Activated CD8-positive, alpha-beta T cell treated with anti-CD3 and anti-CD28 coated beads for 36 hours (primary cell): ENCODE measurements at regions not wholly inside any gene's neighbourhood (a gene's known extent, or its start where the extent isn't known, plus 50 kb on each side); places are given as distances from the start of the nearest gene placed in this dataset.

ENCODE experiments used
- ATAC-seq: fragments of 200-7000 bp; cut with Tn5 transposase; one replicate; pipeline ENCODE4 v1.10.0; 2021; ENCODE audit warnings: mild to moderate bottlenecking, moderate library complexity
- CTCF ChIA-PET: fragments of 350-600 bp; sonication (Branson Sonifier 250); formaldehyde crosslinking; loops from one replicate; lab custom pipeline; 2021; ENCODE audit warnings: antibody characterized with exemption; lab: Charles Lee
- POLR2A ChIA-PET: fragments of 350-600 bp; sonication (Branson Sonifier 250); formaldehyde crosslinking; loops from one replicate; lab custom pipeline; 2021; ENCODE audit warnings: antibody characterized with exemption; lab: Charles Lee
- DNase-seq: peaks from one replicate; pipeline ENCODE4 v3.0.0-alpha.2; 2020
- H3K27ac Mint-ChIP-seq: one replicate; pipeline ENCODE4 v1.8.0; 2021; ENCODE audit warnings: mild to moderate bottlenecking, mixed read lengths
- H3K27me3 Mint-ChIP-seq: one replicate; pipeline ENCODE4 v1.8.0; 2021; ENCODE audit warnings: mixed read lengths
- H3K36me3 Mint-ChIP-seq: one replicate; pipeline ENCODE4 v1.8.0; 2021; ENCODE audit warnings: low read depth, mixed read lengths
- H3K4me1 Mint-ChIP-seq: one replicate; pipeline ENCODE4 v1.8.0; 2021; ENCODE audit warnings: low read depth, mixed read lengths
- H3K4me3 Mint-ChIP-seq: one replicate; pipeline ENCODE4 v1.8.0; 2021; ENCODE audit warnings: mild to moderate bottlenecking, moderate library complexity, mixed read lengths
- H3K9me3 Mint-ChIP-seq: one replicate; pipeline ENCODE4 v1.8.0; 2021; ENCODE audit warnings: mixed read lengths
- intact Hi-C: fragments of 100-400 bp; cut with micrococcal nuclease; formaldehyde crosslinking; loops from one replicate; pipeline ENCODE4 v1.10.0; 2022
- TF ChIP-seq, protein P1 (sequence below): fragments of 200-600 bp; IDR thresholded peaks from one replicate; pipeline ENCODE4 v1.8.0; 2022; ENCODE audit warnings: antibody characterized with exemption, mild to moderate bottlenecking

DNA sequence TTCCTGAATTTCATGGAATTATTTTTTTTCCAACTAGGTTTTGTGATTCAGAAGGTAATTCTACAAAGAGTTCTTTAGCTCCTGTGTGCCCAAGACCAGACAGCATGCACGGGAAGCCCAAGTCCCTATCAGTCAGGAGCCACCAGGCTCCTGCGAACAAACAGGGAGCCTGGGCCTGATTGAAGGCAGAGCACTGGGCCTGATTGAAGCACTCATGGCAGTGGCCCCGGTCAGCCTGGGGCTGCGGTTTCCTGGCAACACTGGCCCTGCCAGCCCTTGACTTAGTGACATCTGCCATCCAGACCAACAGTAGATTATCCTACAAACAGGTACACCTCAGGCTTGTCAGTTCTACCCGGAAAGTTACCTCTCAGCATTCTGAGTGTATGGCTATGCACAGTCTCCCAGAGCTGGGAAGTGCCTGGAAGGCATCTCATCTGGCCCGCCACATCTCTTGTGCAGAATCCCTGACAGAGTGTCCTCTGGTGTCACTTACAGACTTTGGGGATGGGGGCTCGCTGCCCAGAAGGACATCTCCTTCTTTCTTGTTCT lies 133.8 kb downstream of the VEGFA start:
- intact Hi-C loops = no loop called here
- no peak for ATAC-seq
- CTCF ChIA-PET = no interaction called here
- POLR2A ChIA-PET = no interaction called here
- peaks cover 5% of the 10 kb centered on the region for H3K4me1 Mint-ChIP-seq
- TF ChIP-seq, protein P1, sequence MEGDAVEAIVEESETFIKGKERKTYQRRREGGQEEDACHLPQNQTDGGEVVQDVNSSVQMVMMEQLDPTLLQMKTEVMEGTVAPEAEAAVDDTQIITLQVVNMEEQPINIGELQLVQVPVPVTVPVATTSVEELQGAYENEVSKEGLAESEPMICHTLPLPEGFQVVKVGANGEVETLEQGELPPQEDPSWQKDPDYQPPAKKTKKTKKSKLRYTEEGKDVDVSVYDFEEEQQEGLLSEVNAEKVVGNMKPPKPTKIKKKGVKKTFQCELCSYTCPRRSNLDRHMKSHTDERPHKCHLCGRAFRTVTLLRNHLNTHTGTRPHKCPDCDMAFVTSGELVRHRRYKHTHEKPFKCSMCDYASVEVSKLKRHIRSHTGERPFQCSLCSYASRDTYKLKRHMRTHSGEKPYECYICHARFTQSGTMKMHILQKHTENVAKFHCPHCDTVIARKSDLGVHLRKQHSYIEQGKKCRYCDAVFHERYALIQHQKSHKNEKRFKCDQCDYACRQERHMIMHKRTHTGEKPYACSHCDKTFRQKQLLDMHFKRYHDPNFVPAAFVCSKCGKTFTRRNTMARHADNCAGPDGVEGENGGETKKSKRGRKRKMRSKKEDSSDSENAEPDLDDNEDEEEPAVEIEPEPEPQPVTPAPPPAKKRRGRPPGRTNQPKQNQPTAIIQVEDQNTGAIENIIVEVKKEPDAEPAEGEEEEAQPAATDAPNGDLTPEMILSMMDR = no peak
- no peak overlapping the region for H3K27ac Mint-ChIP-seq
- no peaks in the 10 kb centered on the region for H3K27me3 Mint-ChIP-seq
- DNase-seq = no peak
- H3K36me3 Mint-ChIP-seq = no peaks in the 10 kb centered on the region
- H3K4me3 Mint-ChIP-seq = no peak overlapping the region
- H3K9me3 Mint-ChIP-seq = no peaks in the 10 kb centered on the region

DNA sequence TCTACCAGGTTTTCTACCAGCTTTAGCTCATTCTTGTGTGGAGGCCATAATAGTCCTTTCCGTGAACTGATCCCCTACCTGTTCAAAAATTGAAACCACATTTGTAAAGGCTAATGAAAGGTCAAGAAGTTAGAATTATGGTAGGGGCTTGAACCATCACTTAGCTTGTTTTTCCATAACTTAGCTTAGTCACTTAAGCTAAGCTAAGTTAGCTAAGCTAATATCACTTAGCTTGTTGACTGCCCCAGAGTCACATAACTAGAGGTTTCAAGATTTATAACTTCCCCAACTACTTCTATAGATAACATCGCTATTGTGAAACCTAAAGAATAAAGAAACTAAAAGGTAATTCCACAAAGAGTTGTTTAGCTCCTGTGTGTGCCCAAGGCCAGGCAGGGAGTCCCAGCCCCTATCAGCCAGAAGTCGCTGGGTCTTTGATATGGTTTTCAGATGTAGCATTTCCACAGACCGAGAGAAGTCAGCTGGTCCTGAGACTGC lies 131.8 kb downstream of the VEGFA start:
- ATAC-seq = peak; percentile 17
- no peak overlapping the region for H3K27ac Mint-ChIP-seq
- intact Hi-C loops = no loop called here

GRCh38 chr6:43900916-43901732 lies 131.1 kb downstream of the VEGFA start:
- H3K9me3 Mint-ChIP-seq = no peaks in the 10 kb centered on the region
- no peak overlapping the region for H3K27ac Mint-ChIP-seq
- TF ChIP-seq, protein P1 = no peak
- CTCF ChIA-PET = interaction anchor here (0.7 to 1.4 kb wide), 6 partner anchors 11 to 196 kb away, joined by 3 read pairs; no protein-coding TSS in a partner anchor
- POLR2A ChIA-PET = interaction anchor here (0.9 to 1.2 kb wide), 2 partner anchors 10 to 14 kb away, joined by 3 read pairs; no protein-coding TSS in a partner anchor
- H3K36me3 Mint-ChIP-seq = no peaks in the 10 kb centered on the region
- peaks cover 5% of the 10 kb centered on the region for H3K4me1 Mint-ChIP-seq
- no peaks in the 10 kb centered on the region for H3K27me3 Mint-ChIP-seq
- intact Hi-C loops = no loop called here
- no peak overlapping the region for H3K4me3 Mint-ChIP-seq
- DNase-seq (no peak), ATAC-seq (no peak)

More for the DNA sequence above, 131.8 kb downstream of the VEGFA start:
- Mint-ChIP-seq H3K27me3 (no peaks in the 10 kb centered on the region), H3K4me3 (no peak overlapping the region), H3K36me3 (no peaks in the 10 kb centered on the region), H3K4me1 (peaks cover 5% of the 10 kb centered on the region), H3K9me3 (no peaks in the 10 kb centered on the region)
- POLR2A ChIA-PET = interaction anchor here (0.9 to 1.2 kb wide), 2 partner anchors 11 to 14 kb away, joined by 3 read pairs; no protein-coding TSS in a partner anchor
- TF ChIP-seq, protein P1 = no peak
- CTCF ChIA-PET = interaction anchor here (0.7 to 1.4 kb wide), 5 partner anchors 12 to 195 kb away, joined by 3 read pairs; no protein-coding TSS in a partner anchor
- DNase-seq = no peak

- DNase-seq (no peak), ATAC-seq (no peak)
- Mint-ChIP-seq H3K4me1 (peaks cover 5% of the 10 kb centered on the region), H3K4me3 (no peak overlapping the region), H3K36me3 (no peaks in the 10 kb centered on the region), H3K9me3 (no peaks in the 10 kb centered on the region), H3K27ac (no peak overlapping the region), H3K27me3 (no peaks in the 10 kb centered on the region)
- TF ChIP-seq, protein P1 = no peak
- ChIA-PET CTCF (interaction anchor here (1.2 to 1.4 kb wide), 3 partner anchors 11 to 136 kb away, joined by 3 read pairs; no protein-coding TSS in a partner anchor), POLR2A (interaction anchor here (0.6 kb wide), 1 partner anchor 148 kb away, joined by 3 read pairs; no protein-coding TSS in a partner anchor)
- intact Hi-C loops = no loop called here
Observed at GRCh38 chr6:43900560-43900915, 130.5 kb downstream of the VEGFA start.

DNA sequence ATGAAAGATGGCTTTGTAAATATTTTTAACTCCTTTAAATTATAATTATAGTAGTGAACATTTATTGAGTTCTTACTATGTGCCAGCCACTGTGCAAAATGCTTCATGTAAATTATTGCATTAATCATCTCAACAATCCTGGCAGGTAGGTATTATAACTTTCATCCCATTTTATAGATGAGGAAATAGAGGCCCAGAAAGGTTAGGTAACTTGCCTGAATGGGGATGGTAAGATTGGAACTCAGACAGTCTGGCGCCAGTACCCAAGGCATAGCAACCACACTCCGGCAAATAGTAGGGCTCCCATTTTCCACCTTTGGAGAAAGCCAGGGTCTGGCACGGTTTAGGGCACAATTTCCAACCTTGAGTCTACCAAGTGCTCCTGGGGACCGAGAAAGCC lies 129.8 kb downstream of the VEGFA start:
- intact Hi-C loops = no loop called here
- no peaks in the 10 kb centered on the region for H3K36me3 Mint-ChIP-seq
- H3K9me3 Mint-ChIP-seq = no peaks in the 10 kb centered on the region
- H3K4me1 Mint-ChIP-seq = peaks cover 5% of the 10 kb centered on the region
- H3K27me3 Mint-ChIP-seq = no peaks in the 10 kb centered on the region
- TF ChIP-seq, protein P1 = no peak
- H3K4me3 Mint-ChIP-seq = no peak overlapping the region
- no peak for DNase-seq
- no peak overlapping the region for H3K27ac Mint-ChIP-seq
- POLR2A ChIA-PET = no interaction called here
- CTCF ChIA-PET = no interaction called here
- no peak for ATAC-seq
